ENCODE measurements at regions not wholly inside any gene's neighbourhood (a gene's known extent, or its start where the extent isn't known, plus 50 kb on each side); places are given as distances from the start of the nearest gene placed in this dataset.

DNA sequence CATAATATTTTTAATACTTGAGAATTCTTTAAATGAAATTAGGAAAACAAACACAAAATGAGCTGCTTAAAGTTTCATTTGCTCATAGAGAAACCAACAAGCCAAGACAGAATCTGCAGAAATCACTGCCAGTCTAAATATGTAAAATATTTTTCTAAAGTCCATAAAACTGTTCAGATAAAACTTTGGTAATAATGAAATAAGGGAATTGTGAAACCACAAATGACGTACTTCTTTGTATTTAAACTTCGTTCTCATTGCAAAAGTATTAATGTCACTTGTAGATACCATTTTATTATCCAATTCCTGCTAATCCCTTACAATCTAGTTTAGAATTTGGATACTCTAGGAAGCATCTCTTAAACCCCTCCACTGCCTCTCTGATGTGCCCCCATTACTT is 234.5 kb upstream of the NEGR1 start:
- Mint-ChIP-seq H3K4me3 (no peak overlapping the region), H3K27ac (no peak overlapping the region), H3K9me3 (no peaks in the 10 kb centered on the region), H3K36me3 (ENCODE audit: low read depth) (no peaks in the 10 kb centered on the region), H3K4me1 (ENCODE audit: low read depth) (no peaks in the 10 kb centered on the region), H3K27me3 (no peaks in the 10 kb centered on the region)
- intact Hi-C loops (cut with micrococcal nuclease) = no loop called here

DNA sequence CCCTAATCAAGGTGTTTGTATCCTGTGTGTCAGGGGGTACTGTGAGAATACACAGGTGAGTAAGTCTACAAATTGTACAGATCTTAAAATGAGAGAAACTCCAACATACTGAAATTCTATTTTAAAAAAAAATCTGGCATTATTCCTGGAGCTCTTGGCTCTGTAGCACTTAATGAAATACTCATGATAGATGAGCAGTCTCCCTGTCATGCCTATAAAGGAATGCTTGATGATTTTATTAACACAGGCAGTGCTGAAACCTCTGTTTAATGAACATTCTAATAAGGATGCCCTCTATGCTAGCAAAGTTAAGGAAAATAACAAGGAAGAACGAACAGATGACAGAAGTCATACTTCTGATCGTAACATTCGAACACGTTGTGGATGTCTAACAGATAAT is 233.9 kb upstream of the NEGR1 start:
- Mint-ChIP-seq H3K27me3 (no peaks in the 10 kb centered on the region), H3K36me3 (ENCODE audit: low read depth) (no peaks in the 10 kb centered on the region), H3K4me3 (no peak overlapping the region), H3K9me3 (no peaks in the 10 kb centered on the region), H3K27ac (no peak overlapping the region), H3K4me1 (ENCODE audit: low read depth) (no peaks in the 10 kb centered on the region)
- intact Hi-C loops (cut with micrococcal nuclease) = no loop called here

GRCh38 chr1:72498371-72498770 is 216.0 kb upstream of the NEGR1 start:
- Mint-ChIP-seq H3K36me3 (ENCODE audit: low read depth) (no peaks in the 10 kb centered on the region), H3K27me3 (no peaks in the 10 kb centered on the region), H3K27ac (no peak overlapping the region), H3K4me3 (no peak overlapping the region), H3K9me3 (no peaks in the 10 kb centered on the region), H3K4me1 (ENCODE audit: low read depth) (peaks cover 6% of the 10 kb centered on the region)
- intact Hi-C loops (cut with micrococcal nuclease) = no loop called here

- Mint-ChIP-seq H3K4me1 (ENCODE audit: low read depth) (no peaks in the 10 kb centered on the region), H3K4me3 (no peak overlapping the region), H3K27ac (no peak overlapping the region), H3K9me3 (no peaks in the 10 kb centered on the region), H3K36me3 (ENCODE audit: low read depth) (no peaks in the 10 kb centered on the region), H3K27me3 (no peaks in the 10 kb centered on the region)
- intact Hi-C loops (cut with micrococcal nuclease) = no loop called here
Observed at GRCh38 chr1:72489801-72490200, 207.5 kb upstream of the NEGR1 start.

- no peaks in the 10 kb centered on the region for H3K36me3 Mint-ChIP-seq (ENCODE audit: low read depth)
- H3K27me3 Mint-ChIP-seq = no peaks in the 10 kb centered on the region
- H3K9me3 Mint-ChIP-seq = peaks cover 6% of the 10 kb centered on the region
- intact Hi-C loops (cut with micrococcal nuclease) = no loop called here
- no peaks in the 10 kb centered on the region for H3K4me1 Mint-ChIP-seq (ENCODE audit: low read depth)
- no peak overlapping the region for H3K4me3 Mint-ChIP-seq
- no peak overlapping the region for H3K27ac Mint-ChIP-seq
Observed at GRCh38 chr1:72485801-72486200, 203.5 kb upstream of the NEGR1 start.

GRCh38 chr1:72483846-72484357 is 201.6 kb upstream of the NEGR1 start:
- no peaks in the 10 kb centered on the region for H3K27me3 Mint-ChIP-seq
- no peaks in the 10 kb centered on the region for H3K36me3 Mint-ChIP-seq (ENCODE audit: low read depth)
- H3K27ac Mint-ChIP-seq = no peak overlapping the region
- peaks cover 25% of the 10 kb centered on the region for H3K9me3 Mint-ChIP-seq
- no peaks in the 10 kb centered on the region for H3K4me1 Mint-ChIP-seq (ENCODE audit: low read depth)
- intact Hi-C loops (cut with micrococcal nuclease) = no loop called here
- H3K4me3 Mint-ChIP-seq = no peak overlapping the region

DNA sequence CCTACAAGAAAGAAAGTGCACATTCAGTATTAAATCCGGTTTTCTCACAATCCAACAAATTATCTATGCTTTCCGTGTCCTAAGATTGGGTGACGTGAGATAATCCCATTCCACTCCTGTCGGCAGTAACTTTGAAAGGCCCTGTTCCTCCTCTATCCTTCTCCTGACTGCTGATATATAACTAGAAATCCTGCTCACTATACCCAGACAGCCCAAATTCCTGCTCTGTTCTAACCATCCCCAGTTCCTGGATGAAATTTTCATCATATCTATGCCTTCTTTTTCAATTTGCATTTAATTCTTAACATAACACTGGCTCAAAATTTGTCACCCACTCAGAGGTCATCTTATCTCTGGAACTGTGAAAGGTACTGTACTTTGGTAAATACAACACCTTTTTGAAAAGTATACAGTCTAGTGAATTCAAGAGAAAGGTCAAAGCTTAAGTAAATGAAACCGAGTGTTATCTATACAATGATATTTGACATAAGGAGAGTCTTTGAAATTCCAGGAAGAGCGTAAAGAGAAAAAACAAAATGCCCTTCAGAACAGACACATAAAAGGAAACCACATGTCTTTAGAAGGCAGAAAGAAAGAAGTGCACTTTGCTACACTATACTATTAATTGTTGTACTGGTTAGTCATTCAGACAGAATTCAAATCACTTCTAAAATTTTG is 200.5 kb upstream of the NEGR1 start:
- Mint-ChIP-seq H3K4me3 (no peak overlapping the region), H3K27me3 (no peaks in the 10 kb centered on the region), H3K9me3 (peaks cover 30% of the 10 kb centered on the region), H3K36me3 (ENCODE audit: low read depth) (no peaks in the 10 kb centered on the region), H3K4me1 (ENCODE audit: low read depth) (no peaks in the 10 kb centered on the region), H3K27ac (no peak overlapping the region)
- intact Hi-C loops (cut with micrococcal nuclease) = no loop called here

DNA sequence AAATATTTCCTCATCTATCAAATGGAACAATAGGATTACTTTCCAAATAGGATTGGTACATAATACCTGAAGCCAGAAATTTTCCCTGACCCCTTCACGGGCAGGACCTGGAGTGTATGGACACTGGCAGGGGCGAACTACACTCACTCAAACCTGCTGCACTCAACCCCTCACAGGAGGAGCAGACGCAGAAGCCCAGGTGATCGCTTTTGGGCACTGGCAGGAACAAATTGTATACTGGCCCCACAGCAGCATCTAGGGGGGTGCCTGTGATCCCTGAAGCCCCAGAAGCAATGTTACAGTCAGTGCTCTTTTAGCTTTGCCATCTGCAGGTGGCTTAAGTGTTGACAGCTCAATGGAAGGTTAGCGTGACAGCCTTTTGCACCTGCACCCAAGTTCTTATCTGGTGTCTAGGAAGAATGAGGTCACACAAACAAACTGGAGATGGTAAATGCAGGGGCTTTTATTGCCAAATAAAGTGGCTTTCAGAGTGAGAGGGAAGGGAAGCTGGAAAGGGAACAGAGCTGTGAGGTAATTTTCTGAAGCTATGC is 199.2 kb upstream of the NEGR1 start:
- H3K27ac Mint-ChIP-seq = no peak overlapping the region
- no peak overlapping the region for H3K4me3 Mint-ChIP-seq
- no peaks in the 10 kb centered on the region for H3K36me3 Mint-ChIP-seq (ENCODE audit: low read depth)
- H3K9me3 Mint-ChIP-seq = peaks cover 30% of the 10 kb centered on the region
- H3K27me3 Mint-ChIP-seq = no peaks in the 10 kb centered on the region
- intact Hi-C loops (cut with micrococcal nuclease) = no loop called here
- H3K4me1 Mint-ChIP-seq (ENCODE audit: low read depth) = no peaks in the 10 kb centered on the region

GRCh38 chr1:72466376-72466775 is 184.0 kb upstream of the NEGR1 start:
- Mint-ChIP-seq H3K27me3 (no peaks in the 10 kb centered on the region), H3K4me3 (no peak overlapping the region), H3K9me3 (peaks cover 8% of the 10 kb centered on the region), H3K27ac (no peak overlapping the region), H3K36me3 (ENCODE audit: low read depth) (no peaks in the 10 kb centered on the region), H3K4me1 (ENCODE audit: low read depth) (no peaks in the 10 kb centered on the region)
- intact Hi-C loops (cut with micrococcal nuclease) = no loop called here

- no peak overlapping the region for H3K27ac Mint-ChIP-seq
- H3K36me3 Mint-ChIP-seq (ENCODE audit: low read depth) = no peaks in the 10 kb centered on the region
- peaks cover 8% of the 10 kb centered on the region for H3K9me3 Mint-ChIP-seq
- no peak overlapping the region for H3K4me3 Mint-ChIP-seq
- intact Hi-C loops (cut with micrococcal nuclease) = no loop called here
- no peaks in the 10 kb centered on the region for H3K27me3 Mint-ChIP-seq
- no peaks in the 10 kb centered on the region for H3K4me1 Mint-ChIP-seq (ENCODE audit: low read depth)
Observed at GRCh38 chr1:72462186-72462905, 180.0 kb upstream of the NEGR1 start.

DNA sequence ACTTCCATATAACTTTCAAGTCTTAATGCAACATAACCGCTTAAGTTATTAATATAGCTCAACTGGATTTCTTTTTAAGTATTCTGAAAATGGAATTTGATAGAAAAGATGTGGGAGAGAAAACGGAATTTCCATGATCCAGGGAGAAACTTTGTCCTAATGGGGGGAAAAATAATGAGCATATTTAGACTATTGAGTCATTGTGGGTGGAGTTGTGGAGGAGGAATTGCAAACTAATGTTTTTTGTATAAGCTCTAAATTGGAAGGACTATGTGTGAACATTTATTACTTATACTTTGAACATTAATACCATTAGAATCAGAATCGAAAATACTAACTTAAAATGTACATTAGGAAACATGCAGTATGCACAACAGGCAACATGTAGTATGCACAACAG is 159.9 kb upstream of the NEGR1 start:
- Mint-ChIP-seq H3K27ac (no peak overlapping the region), H3K27me3 (no peaks in the 10 kb centered on the region), H3K9me3 (peaks cover 9% of the 10 kb centered on the region), H3K36me3 (ENCODE audit: low read depth) (no peaks in the 10 kb centered on the region), H3K4me3 (no peak overlapping the region), H3K4me1 (ENCODE audit: low read depth) (peaks cover 6% of the 10 kb centered on the region)
- intact Hi-C loops (cut with micrococcal nuclease) = no loop called here

DNA sequence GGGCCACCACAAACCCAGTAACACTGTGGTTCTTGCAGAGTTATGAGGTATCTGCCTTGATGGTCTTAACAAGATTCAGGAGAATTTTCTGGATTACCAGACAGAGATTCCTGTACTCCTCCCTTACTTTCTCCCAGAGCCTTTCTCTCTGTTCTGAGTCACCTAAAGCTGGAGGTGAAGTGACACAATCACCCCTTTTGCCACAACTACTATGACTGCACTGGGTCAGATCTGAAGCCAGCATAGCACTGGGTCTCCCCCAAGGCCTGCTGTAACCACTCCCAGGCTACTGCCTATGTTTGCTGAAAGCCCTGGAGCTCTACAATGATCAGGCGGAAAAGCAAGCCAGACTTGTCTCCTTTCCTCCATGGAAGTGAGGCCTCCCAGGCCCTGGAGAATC is 156.7 kb upstream of the NEGR1 start:
- H3K4me1 Mint-ChIP-seq (ENCODE audit: low read depth) = peaks cover 6% of the 10 kb centered on the region

GRCh38 chr1:72438270-72438669 is 155.9 kb upstream of the NEGR1 start:
- Mint-ChIP-seq H3K36me3 (ENCODE audit: low read depth) (no peaks in the 10 kb centered on the region), H3K27me3 (no peaks in the 10 kb centered on the region), H3K9me3 (peaks cover 8% of the 10 kb centered on the region), H3K4me1 (ENCODE audit: low read depth) (peaks cover 6% of the 10 kb centered on the region), H3K4me3 (no peak overlapping the region), H3K27ac (no peak overlapping the region)
- intact Hi-C loops (cut with micrococcal nuclease) = no loop called here

More for the DNA sequence above, 156.7 kb upstream of the NEGR1 start:
- H3K9me3 Mint-ChIP-seq = peaks cover 8% of the 10 kb centered on the region
- no peak overlapping the region for H3K4me3 Mint-ChIP-seq
- H3K27ac Mint-ChIP-seq = no peak overlapping the region
- no peaks in the 10 kb centered on the region for H3K27me3 Mint-ChIP-seq
- H3K36me3 Mint-ChIP-seq (ENCODE audit: low read depth) = no peaks in the 10 kb centered on the region
- intact Hi-C loops (cut with micrococcal nuclease) = no loop called here

DNA sequence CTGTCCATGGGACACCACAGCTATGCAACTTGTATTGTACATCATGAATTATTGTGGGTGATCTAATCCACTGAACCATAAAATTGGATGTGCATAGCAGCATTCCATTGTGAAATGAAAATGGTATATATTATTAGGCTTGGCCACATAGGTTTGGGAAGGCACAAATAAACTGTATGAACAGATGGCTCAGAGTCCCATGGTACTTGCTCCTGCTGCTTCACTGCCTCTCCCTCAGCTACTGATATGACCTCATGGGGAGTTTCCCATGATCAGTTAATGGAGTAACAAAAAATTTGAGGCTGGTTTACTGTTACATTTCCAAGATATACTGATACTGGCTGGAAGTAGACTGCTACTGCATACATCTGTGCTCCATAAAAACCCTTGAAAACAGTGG is 152.7 kb upstream of the NEGR1 start:
- no peaks in the 10 kb centered on the region for H3K27me3 Mint-ChIP-seq
- H3K36me3 Mint-ChIP-seq (ENCODE audit: low read depth) = no peaks in the 10 kb centered on the region
- intact Hi-C loops (cut with micrococcal nuclease) = no loop called here
- no peak overlapping the region for H3K27ac Mint-ChIP-seq
- H3K9me3 Mint-ChIP-seq = peaks cover 8% of the 10 kb centered on the region
- H3K4me3 Mint-ChIP-seq = no peak overlapping the region
- H3K4me1 Mint-ChIP-seq (ENCODE audit: low read depth) = peaks cover 6% of the 10 kb centered on the region
